GM18868 (cell line): ENCODE measurements at regions not wholly inside any gene's neighbourhood (a gene's known extent, or its start where the extent isn't known, plus 50 kb on each side); places are given as distances from the start of the nearest gene placed in this dataset.

ENCODE experiments used
- ATAC-seq: cut with Tn5 transposase; IDR thresholded peaks from one replicate; pipeline ENCODE4 v1.9.1; 2021; ENCODE audit warnings: mild to moderate bottlenecking, moderate library complexity; ENCODE audit not compliant: unreplicated experiment

DNA sequence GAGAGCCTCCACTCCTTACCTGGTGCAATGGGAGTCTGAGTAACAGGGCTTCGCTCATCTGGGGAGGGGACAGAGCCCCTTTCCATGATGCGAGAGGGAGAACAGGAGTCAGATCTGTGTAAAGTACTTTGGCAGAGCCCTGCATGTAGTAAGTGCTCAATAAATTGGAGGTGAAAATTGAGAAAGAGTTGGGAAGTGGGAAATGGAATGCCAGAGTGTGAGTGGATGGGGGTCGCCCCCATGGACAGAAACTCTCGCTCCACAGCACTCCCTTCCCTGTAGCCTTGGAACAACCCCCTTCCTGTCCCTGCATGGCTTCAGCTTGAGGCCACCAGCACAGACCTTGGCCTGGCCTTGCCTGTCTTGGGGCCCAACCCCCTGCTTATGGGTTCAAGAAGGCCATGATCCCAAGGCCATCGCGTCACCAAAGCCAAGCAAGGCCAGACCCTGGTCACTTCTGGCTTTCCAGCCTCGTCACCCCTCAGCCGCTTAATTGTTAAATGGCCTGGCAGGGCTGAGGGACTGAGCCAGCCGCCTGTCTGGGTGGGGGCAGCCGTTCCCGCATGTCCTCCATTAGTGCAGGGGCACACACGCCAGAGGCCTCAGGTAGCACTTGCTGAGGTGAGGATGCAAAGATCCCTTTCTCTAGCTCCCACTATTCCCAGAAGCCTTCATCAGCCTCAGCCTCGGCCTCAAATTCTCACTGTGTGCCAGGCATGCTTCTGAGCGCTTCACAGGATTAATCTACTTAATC is 93.7 kb upstream of the PTPN1 start:
- no peak for ATAC-seq

DNA sequence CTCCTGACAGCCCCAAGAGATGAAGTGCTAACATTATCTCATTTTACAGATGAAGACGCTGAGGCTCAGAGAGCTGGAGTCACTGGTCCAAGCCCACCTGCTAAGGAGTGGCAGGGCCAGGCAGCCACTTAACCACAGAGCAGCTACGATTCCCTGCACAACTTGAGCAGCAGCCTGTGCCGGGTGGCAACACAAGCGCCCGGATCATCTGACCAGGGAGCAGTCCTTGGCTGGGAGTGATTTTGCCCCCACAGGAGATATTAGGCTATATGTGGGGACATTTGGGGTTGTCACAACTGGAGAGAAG is 93.2 kb upstream of the PTPN1 start:
- ATAC-seq, result no peak

DNA sequence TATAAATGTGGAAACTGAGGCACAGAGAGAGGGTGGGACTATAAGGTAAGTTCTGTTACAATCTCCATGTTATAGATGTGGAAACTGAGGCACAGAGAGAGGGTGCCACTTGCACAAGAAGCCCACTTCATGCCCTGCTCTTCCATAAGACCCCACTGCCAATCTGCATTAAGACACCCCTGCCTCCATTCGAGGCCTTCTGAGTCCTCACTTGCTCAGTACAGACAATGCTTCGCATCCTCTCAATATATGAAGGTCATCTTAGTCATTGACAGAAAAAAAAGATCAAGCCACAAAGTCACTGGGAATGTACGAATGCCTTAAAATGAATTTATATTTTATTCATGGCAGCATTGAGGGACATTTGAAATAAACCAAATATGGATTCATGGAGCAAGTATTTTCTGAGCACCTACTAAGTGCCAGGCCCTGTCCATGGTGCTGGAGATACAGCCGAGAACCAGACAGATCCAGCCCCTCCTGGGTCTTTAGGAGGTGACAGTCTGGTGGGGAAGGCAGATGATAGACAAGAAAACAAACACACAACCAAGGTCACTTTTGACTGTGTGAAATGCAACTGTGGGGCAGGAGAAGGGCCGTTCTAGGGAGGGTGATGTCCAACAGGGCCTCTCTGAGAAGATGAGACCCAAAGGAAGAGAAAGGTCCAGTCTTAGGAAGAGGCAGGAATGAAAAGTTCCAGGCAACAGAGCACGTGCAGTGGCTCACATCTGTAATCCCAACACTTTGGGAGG is 92.5 kb upstream of the PTPN1 start:
- no peak for ATAC-seq

DNA sequence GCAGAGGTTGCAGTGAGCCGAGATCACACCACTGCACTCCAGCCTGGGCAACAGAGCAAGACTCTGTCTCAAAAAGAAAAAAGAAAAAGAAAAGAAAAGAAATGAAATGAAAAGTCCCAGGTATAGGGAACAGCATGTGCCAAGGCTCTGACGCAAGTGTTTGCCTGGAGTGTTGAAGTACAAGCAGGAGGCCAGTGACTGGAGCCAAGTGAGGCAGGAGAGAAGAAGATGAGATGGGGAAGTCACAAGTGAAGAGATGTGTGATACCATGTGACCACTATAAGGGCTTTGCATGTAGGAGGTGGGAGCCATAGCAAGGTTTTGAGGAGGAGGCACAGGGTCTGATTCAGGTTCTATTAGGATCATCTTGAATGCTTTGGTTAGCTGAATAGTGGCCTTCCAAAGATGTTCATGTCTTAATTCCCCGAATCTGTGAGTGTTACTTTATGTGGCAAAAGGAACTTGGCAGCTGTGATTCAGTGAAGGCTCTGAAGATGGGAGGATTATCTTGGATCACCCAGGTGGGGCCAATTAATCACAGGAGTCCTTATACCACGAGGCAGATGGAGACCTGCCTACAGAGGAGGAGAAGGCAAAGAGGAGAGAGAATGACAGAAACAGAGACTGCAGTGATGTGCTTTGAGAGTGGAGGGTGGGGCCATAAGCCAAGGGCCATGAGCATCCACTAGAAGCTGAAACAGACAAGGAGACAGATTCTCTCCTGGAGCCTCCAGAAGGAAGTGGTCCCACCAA is 91.1 kb upstream of the PTPN1 start:
- ATAC-seq, result no peak

DNA sequence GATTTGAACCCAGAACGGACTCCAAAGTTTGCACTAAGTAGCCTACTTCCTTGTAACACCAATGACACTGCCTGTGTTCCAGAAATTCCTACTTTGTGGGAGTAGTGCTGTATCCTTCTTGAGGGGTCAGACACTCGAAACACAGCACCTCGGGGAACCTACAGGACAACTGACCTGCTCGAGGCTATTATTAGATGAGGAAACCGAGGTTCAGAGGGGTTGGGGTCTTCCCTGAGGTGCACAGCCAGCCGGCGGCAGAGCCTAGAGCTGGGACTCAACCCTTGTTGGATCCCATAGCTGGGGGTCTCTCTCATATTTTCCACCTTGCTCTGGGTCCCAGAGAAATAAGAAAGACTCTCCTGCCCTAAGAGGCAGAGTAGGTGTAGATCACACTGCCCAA is 89.8 kb upstream of the PTPN1 start:
- ATAC-seq, result no peak

DNA sequence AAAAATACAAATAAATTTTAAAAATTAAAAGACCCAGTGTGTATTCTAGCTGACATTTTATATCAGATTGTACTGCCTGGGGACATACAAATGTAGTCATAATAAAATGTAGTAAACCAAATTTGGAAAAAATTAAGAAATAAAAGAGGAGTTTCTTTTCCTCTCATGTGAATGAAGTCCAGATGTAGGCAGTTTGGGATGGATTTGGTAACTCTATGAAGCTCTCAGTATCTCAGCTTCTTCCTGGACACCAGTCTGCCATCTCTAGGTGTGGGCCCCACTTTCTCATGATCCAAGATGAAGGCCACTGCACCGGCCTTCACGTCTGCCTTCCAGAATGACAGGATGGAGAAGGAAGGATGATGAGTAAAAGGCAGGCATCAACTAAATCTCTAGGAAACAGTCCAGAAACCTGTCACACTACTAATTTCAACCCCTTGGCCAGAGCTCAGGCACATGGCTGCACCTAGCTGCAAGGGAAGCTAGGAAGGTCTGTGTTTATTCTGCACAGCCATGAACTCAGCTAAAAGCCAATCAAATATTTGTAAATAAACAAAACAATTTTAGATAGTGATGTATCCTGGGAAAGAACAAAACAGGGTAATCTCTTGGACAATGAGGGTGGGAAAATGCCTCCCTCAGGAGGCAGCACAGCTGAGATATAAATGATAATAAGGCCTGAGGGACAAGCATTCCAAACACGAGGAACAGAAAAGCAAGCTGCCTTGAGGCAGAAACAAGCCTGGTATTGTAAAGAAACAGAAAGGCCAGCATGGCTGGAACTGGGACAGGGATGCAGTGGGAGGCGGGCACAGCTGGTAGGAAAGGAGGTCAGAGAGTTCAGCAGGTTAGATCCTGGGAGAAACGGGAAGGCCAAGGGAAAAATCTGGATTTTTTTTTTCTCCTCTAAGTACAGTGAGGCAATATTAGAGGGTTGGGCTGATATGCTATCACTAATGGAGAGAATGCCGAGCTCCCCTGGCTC is 88.5 kb upstream of the PTPN1 start:
- no peak for ATAC-seq

DNA sequence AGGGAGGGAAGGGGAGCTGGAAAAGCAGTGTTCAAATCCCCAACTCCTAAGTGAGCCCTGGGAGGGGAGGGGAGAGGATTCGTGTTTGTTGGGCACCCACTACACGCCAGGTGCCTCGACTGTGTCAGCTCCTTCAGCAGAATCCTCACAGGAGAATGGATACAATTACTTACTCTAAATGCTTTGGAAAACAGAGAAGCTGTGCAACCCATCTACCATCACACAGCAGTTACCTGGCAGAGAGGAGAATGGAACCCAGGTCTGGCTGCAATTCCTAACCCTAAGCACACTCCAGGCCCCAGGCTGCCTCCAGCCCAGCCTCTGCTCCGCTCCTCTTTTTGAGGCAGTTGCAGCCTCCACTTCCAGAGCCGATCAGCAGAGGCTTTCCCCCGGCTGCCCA is 86.4 kb upstream of the PTPN1 start:
- ATAC-seq, result no peak

DNA sequence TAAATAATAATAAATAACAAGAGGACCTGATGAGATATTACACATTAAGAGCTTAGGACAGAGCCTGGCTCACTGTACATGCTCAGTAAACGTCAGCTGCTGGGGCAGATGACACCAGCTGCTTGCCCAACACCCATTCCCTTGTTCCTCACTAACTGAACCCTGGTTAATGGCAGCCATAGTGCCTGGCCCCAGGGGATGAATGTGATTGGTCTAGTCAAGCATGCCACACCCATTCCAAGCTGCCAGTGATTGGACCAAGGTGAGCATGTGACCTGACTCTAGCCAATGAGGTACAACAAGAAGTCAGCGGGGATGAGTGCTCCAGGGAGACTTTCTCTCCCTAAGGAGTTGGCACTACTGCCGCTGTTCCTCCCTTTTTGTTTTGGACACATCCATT is 85.1 kb upstream of the PTPN1 start:
- ATAC-seq, result no peak

DNA sequence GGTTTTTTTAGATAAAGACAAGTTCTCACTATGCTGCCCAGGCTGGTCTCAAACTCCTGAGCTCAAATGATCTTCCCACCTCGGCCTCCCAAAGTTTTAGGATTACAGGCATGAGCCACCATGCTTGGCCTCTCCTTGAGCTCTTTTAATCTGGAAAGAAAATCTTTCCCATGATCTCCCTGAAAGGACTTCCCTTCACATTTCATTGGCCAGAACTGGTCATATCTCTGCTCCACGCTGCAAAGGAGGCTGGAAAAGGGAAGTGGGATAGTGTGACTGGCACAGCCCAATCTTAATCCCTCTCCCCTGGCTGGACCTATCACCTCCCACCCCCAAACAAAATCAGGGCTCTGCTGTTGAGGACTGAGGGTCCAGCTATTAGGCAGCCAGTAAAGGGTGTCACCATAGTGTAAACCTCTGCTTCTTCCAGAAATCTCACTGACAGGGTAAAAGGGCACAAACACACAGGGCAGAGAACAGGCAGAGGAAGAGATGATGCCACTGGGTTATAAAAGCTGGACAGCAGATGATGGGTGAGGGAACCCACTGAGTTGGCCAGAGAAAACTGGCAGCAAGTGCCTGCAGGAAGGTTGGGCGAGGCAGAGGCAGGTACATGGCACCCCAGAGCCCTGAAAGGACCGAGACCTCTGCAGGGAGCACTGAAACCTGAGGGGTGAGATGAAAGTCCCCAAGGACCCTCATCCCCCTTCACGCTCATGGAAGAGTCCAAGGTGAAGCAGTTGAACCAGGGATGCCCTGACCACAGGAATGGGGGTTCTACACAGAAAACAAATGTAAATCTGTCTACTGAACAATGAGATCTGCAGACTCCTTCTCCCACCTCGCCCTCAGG is 83.1 kb upstream of the PTPN1 start:
- no peak for ATAC-seq

DNA sequence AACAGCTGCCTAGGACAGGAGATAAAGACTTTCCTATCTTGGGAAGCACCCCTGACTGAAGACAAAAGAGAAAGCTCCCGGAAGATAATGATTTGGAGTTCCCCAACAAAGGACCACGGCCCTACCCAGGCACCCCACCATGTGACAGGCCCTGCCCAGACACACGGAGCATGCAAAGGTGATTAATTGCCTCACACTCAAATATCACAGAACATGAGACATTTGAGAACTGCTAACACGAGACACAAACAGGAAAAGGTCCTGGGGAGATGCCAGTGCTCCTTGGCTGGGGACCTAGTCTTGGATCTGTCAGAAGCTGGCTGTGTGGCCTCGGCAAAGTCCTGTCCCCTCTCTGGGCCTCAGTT is 82.5 kb upstream of the PTPN1 start:
- no peak for ATAC-seq

DNA sequence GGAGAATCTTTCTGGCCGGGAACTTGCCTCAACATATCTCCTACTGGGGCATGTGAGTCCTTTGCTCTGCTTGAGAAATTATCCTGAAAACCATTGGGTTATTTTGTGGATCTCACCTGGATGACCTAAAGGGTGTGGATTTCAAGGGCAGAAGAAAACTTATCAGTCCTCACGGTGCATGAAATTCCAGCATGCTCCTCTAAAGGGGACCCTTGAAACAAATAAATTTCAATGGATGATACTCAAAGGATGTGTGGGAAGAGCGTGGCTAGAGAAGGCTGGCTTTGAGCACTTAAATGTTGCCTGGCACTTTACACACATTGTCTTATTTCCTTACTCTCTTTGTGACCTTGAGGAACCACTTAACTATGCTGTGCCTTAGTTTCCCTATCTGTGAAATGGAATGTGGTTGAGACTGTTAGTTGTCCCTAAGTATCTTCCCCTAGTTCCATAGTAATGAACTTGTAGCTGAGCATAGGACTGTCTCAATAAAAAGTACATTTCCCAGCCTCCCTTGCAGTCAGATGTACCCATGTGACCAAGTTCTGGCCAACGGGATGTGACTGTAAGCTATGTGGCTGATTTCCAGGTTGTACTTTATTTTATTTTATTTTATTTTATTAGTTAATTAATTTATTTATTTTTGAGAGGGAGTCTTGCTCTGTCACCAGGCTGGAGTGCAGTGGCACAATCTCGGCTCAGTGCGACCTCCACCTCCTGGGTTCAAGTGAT is 81.9 kb upstream of the PTPN1 start:
- ATAC-seq, result no peak

DNA sequence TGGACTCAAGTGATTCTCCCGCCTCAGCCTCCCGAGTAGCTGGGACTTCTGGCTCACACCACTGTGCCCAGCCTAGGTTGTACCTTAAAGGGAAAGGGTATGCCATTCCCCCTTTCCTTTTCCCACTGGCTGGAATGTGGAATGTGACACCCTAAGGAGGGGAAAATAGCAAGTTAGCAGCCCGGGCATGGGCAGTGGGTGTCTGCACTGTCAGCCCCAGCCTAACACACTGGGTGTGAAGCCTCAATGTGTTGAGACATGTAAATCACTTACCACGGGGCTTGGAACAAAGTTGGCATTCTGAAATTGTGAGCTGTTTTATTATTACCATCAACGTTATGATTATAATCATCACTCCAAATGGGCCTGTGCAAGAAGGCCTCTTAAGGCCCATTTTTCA is 80.8 kb upstream of the PTPN1 start:
- no peak for ATAC-seq

DNA sequence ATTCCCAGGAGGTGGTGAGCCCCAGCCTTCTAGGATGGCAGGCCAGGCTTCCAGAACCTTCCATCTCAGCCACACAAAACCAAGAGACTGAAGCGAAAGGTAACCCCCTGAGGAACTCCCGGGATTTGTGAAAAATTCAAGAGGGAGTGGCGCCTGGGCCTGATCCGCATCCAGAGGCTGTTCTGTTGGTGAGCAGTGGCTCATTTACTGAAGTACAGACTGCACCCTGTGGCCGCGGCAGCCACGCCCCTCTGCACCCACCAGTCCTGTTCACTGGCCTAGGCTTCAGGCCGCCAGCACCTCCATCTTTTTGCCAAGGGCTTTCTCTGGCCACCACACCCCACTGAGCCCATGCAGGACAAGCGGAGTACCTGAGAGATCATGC is 79.1 kb upstream of the PTPN1 start:
- no peak for ATAC-seq

DNA sequence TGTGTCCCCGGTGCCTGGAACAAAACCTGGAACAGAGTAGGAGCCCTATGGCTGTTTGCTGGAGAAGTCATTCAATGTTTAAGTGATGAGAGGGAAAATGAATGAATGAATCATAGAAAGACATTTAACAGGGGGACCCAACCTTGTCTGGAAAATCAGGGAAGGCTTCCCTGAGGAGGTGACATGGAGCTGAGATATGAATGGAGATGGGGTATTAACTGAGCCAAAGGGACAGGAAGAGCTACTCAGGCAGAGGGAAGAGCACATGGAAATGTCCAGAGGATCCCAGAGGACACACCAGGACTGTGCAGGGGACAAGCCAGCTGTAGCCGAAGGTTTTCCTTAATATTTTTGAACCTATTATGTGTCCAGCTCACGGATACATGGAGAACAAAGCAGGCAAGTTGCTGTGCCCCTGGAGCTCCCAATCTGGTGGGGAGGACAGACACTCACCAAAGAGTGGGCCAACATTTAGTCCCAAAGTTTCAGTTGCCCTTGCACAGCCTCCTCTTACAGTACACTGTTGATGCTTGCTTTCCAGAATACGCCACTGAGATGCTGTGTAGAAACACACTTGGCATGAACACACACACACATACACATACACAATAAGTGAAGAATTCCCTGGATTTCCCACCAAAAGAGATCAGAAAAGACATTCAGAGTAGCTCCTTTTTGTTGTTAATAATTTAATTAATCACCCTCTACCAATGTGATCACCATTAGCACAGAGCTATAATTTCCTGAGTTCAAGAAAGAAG is 77.0 kb upstream of the PTPN1 start:
- ATAC-seq, result no peak

DNA sequence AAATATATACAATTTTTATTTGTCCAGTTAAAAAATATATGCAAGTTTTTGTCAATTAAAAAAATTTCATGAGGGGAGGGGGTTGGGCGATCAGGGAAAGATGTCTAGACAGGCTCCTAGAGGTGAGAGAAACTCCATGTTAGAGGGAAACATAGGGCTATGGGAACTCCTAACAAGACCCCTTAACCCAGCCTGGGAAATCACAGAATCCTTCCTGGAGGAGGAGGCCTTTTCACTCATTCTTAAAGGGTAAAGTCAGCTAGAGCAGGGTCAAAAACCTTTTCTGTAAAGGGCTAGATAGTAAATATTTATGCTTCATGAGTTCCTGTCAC is 75.9 kb upstream of the PTPN1 start:
- no peak for ATAC-seq

DNA sequence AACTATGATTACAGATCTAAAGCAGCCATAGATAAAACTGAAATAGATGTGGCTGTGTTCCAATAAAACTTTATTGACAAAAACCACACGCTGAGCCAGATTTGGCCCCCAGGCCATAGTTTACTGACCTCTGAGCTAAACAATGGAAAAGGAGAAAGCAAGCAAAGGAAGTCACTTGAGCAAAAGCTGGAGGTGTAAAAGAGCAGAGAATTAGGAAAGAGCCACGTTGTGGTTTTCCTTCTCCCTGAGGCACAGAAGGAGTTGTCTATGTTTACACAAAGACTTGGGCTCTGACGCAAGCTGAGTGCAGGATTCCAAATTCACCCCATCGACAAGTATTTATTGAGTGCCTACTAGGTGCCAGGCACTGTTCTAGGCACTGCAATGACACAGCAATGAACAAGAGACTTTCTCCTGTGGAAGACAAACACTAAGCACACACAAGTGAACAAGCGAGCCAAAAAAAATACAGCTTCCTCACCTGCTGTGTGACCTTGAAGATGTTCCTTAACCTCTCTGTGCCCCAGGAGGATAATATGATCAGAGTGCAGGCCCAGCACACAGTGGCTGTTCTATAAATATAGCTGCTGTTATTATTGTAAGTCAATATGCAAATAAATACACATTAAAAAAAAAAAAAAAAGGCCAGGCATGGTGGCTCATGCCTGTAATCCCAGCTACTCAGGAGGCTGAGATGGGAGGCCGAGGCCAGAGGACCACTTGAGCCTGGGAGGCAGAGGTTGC is 75.4 kb upstream of the PTPN1 start:
- ATAC-seq, result no peak

DNA sequence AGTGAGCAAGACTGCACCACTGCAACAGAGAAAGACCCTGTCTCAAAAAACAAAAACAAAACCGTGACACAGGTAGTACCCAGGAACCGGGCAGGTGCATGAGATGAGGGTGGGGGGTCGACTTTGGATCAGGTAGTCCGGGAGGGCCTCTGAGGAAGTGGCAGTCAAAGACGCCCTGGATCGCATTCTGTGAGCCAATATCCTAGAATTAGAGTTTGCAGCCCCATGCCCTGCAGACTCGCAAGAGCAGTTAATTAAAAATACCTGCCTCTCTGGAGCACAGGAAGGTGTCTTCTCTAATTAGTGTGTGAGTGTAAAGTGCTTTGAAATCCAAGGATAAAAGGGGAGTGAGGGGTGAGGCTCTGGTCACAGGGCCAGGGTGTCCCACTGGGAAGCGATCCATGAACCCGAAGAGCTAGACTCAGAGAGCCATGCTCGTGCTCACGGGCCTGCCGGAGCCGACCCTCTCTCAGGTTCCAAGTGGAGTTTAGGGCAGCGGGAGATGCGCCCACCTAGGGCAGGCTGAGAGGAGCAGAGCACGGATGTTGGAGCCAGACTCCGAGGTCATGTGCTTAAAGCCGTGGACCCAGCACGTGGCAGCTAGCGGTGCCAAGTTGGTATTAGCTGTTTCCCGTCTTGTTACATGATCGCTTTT is 74.7 kb upstream of the PTPN1 start:
- ATAC-seq, result no peak
